ENCODE measurements at regions not wholly inside any gene's neighbourhood (a gene's known extent, or its start where the extent isn't known, plus 50 kb on each side); places are given as distances from the start of the nearest gene placed in this dataset.

- H3K27ac ChIP-seq (ENCODE audit: low read depth, low read length, poor library complexity, severe bottlenecking), result no peak overlapping the region
- no peaks in the 10 kb centered on the region for H3K27me3 ChIP-seq (ENCODE audit: insufficient read depth, low read length)
- no peak overlapping the region for H3K4me2 ChIP-seq (ENCODE audit: low read length)
- H3K9me2 ChIP-seq (ENCODE audit: low read depth, low read length), result no peaks in the 10 kb centered on the region
- H3K9ac ChIP-seq (ENCODE audit: low read length), result no peak overlapping the region
- no peaks in the 10 kb centered on the region for H3F3A ChIP-seq (ENCODE audit: insufficient read depth, low read length)
- no peaks in the 10 kb centered on the region for H3K36me3 ChIP-seq (ENCODE audit: insufficient read depth, low read length)
- H3K4me1 ChIP-seq (ENCODE audit: insufficient read depth, low read length, severe bottlenecking), result no peaks in the 10 kb centered on the region
- H2AFZ ChIP-seq (ENCODE audit: low read length), result no peak overlapping the region
- no peak for TF ChIP-seq EZH2 (IDR thresholded peaks at IDR 0.05; ENCODE audit: borderline replicate concordance, low read length)
- no peak for TF ChIP-seq CTCF (IDR thresholded peaks at IDR 0.05; ENCODE audit: low read length)
- no peak overlapping the region for H3K4me3 ChIP-seq (ENCODE audit: low read depth, low read length, poor library complexity, severe bottlenecking)
- H3K9me3 ChIP-seq (ENCODE audit: low read length), result no peaks in the 10 kb centered on the region
- no peaks in the 10 kb centered on the region for H4K20me1 ChIP-seq (ENCODE audit: insufficient read depth, low read length)
- H3K79me2 ChIP-seq (ENCODE audit: insufficient read depth, low read length), result no peaks in the 10 kb centered on the region
These were observed 568.2 kb upstream of the AMOT start for GRCh38 chrX:113408843-113409242.

GRCh38 chrX:113400193-113400704, 559.6 kb upstream of the AMOT start:
- Histone ChIP-seq H3K9ac (ENCODE audit: low read length) (no peak overlapping the region), H3K27me3 (ENCODE audit: insufficient read depth, low read length) (no peaks in the 10 kb centered on the region), H3K79me2 (ENCODE audit: insufficient read depth, low read length) (no peaks in the 10 kb centered on the region), H3K9me3 (ENCODE audit: low read length) (no peaks in the 10 kb centered on the region), H3K36me3 (ENCODE audit: insufficient read depth, low read length) (no peaks in the 10 kb centered on the region), H3K4me2 (ENCODE audit: low read length) (no peak overlapping the region), H3K4me1 (ENCODE audit: insufficient read depth, low read length, severe bottlenecking) (no peaks in the 10 kb centered on the region), H2AFZ (ENCODE audit: low read length) (no peak overlapping the region), H3K9me2 (ENCODE audit: low read depth, low read length) (no peaks in the 10 kb centered on the region), H4K20me1 (ENCODE audit: insufficient read depth, low read length) (no peaks in the 10 kb centered on the region), H3K27ac (ENCODE audit: low read depth, low read length, poor library complexity, severe bottlenecking) (no peak overlapping the region), H3K4me3 (ENCODE audit: low read depth, low read length, poor library complexity, severe bottlenecking) (no peak overlapping the region), H3F3A (ENCODE audit: insufficient read depth, low read length) (no peaks in the 10 kb centered on the region)
- TF ChIP-seq CTCF (IDR thresholded peaks at IDR 0.05; ENCODE audit: low read length), result no peak
- no peak for TF ChIP-seq EZH2 (IDR thresholded peaks at IDR 0.05; ENCODE audit: borderline replicate concordance, low read length)

GRCh38 chrX:113399506-113400192, 559.0 kb upstream of the AMOT start:
- Histone ChIP-seq H2AFZ (ENCODE audit: low read length) (no peak overlapping the region), H3K9me2 (ENCODE audit: low read depth, low read length) (no peaks in the 10 kb centered on the region), H4K20me1 (ENCODE audit: insufficient read depth, low read length) (no peaks in the 10 kb centered on the region), H3K4me3 (ENCODE audit: low read depth, low read length, poor library complexity, severe bottlenecking) (no peak overlapping the region), H3K27ac (ENCODE audit: low read depth, low read length, poor library complexity, severe bottlenecking) (no peak overlapping the region), H3F3A (ENCODE audit: insufficient read depth, low read length) (no peaks in the 10 kb centered on the region), H3K9ac (ENCODE audit: low read length) (no peak overlapping the region), H3K36me3 (ENCODE audit: insufficient read depth, low read length) (no peaks in the 10 kb centered on the region), H3K4me2 (ENCODE audit: low read length) (no peak overlapping the region), H3K79me2 (ENCODE audit: insufficient read depth, low read length) (no peaks in the 10 kb centered on the region), H3K27me3 (ENCODE audit: insufficient read depth, low read length) (no peaks in the 10 kb centered on the region), H3K9me3 (ENCODE audit: low read length) (no peaks in the 10 kb centered on the region), H3K4me1 (ENCODE audit: insufficient read depth, low read length, severe bottlenecking) (no peaks in the 10 kb centered on the region)
- TF ChIP-seq CTCF (IDR thresholded peaks at IDR 0.05; ENCODE audit: low read length) (no peak), EZH2 (IDR thresholded peaks at IDR 0.05; ENCODE audit: borderline replicate concordance, low read length) (no peak)

All from OCI-LY1 (cell line).